ENCODE measurements at regions not wholly inside any gene's neighbourhood (a gene's known extent, or its start where the extent isn't known, plus 50 kb on each side); places are given as distances from the start of the nearest gene placed in this dataset.

GRCh38 chr1:56355422-56355821, 223.9 kb downstream of the PLPP3 start:
- no peak for TF ChIP-seq CTCF (IDR thresholded peaks at IDR 0.05; ENCODE audit: borderline replicate concordance, control extremely low read depth, extremely low read depth, insufficient read depth, missing control alignments)
- in situ Hi-C loops (cut with MboI; ENCODE audit: low sequenced_read_pairs, unreplicated experiment), result no loop called here
- DNase-seq (ENCODE audit: low spot score), result no peak

- in situ Hi-C loops (cut with MboI; ENCODE audit: low sequenced_read_pairs, unreplicated experiment), result no loop called here
- no peak for TF ChIP-seq CTCF (IDR thresholded peaks at IDR 0.05; ENCODE audit: borderline replicate concordance, control extremely low read depth, extremely low read depth, insufficient read depth, missing control alignments)
- no peak for DNase-seq (ENCODE audit: low spot score)
Observed at GRCh38 chr1:56345831-56346230, 233.5 kb downstream of the PLPP3 start.

- TF ChIP-seq CTCF (IDR thresholded peaks at IDR 0.05; ENCODE audit: borderline replicate concordance, control extremely low read depth, extremely low read depth, insufficient read depth, missing control alignments), result no peak
- no peak for DNase-seq (ENCODE audit: low spot score)
- in situ Hi-C loops (cut with MboI; ENCODE audit: low sequenced_read_pairs, unreplicated experiment), result no loop called here
Observed at GRCh38 chr1:56340977-56341376, 238.4 kb downstream of the PLPP3 start.

- TF ChIP-seq CTCF (IDR thresholded peaks at IDR 0.05; ENCODE audit: borderline replicate concordance, control extremely low read depth, extremely low read depth, insufficient read depth, missing control alignments), result no peak
- DNase-seq (ENCODE audit: low spot score), result no peak
- in situ Hi-C loops (cut with MboI; ENCODE audit: low sequenced_read_pairs, unreplicated experiment), result no loop called here
Observed at GRCh38 chr1:56339786-56340465, 239.4 kb downstream of the PLPP3 start.

- in situ Hi-C loops (cut with MboI; ENCODE audit: low sequenced_read_pairs, unreplicated experiment), result no loop called here
Observed at GRCh38 chr1:56339093-56339492, 240.3 kb downstream of the PLPP3 start.

GRCh38 chr1:56336982-56337381, 242.4 kb downstream of the PLPP3 start:
- no peak for DNase-seq (ENCODE audit: low spot score)
- TF ChIP-seq CTCF (IDR thresholded peaks at IDR 0.05; ENCODE audit: borderline replicate concordance, control extremely low read depth, extremely low read depth, insufficient read depth, missing control alignments), result no peak
- in situ Hi-C loops (cut with MboI; ENCODE audit: low sequenced_read_pairs, unreplicated experiment), result no loop called here

More at GRCh38 chr1:56339093-56339492, 240.3 kb downstream of the PLPP3 start:
- no peak for DNase-seq (ENCODE audit: low spot score)
- no peak for TF ChIP-seq CTCF (IDR thresholded peaks at IDR 0.05; ENCODE audit: borderline replicate concordance, control extremely low read depth, extremely low read depth, insufficient read depth, missing control alignments)

All from GM13976 (cell line).